ENCODE measurements at regions not wholly inside any gene's neighbourhood (a gene's known extent, or its start where the extent isn't known, plus 50 kb on each side); places are given as distances from the start of the nearest gene placed in this dataset.

DNA sequence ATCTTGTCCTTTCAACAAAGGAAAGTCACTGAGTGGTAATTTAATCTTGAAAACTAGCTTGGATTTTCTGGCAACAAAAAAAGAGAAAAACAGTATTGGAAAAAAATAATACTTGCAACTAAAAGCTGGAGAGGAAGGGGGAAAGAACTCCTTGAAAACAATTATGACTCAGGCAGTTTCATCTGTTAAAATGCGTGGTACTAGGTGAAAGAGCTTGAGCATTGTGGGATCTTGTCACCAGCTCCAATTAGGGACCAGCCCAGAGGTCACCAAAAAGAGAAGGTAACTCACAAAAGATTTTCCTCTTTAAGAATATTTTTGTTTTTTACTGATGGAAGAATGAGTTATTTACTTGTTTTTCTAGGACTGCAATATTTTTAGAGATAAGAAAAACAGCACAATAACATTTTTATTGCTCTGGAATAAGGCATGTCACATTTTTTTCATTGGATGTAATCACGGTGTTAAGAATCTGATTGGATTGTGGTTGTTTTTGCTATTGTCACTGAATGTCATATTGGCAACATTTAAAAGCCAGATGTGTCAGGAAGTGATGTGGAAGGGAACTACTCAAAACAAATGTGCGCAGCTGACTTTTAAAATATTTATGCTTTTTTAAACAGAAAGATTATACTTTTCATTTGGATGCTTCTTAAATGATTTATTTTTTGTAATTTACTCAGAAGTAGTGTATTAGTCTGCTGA, 78.5 kb upstream of the ADAMTS5 start:
- Histone ChIP-seq H3K36me3 (ENCODE audit: low read depth) (no peaks in the 10 kb centered on the region), H3K4me3 (no peak overlapping the region), H3K9me3 (no peaks in the 10 kb centered on the region), H3K4me1 (ENCODE audit: low read depth) (no peaks in the 10 kb centered on the region)
- ATAC-seq (no peak), DNase-seq (no peak)
- intact Hi-C loops (cut with DNase I, micrococcal nuclease), result no loop called here
- TF ChIP-seq, protein P1, sequence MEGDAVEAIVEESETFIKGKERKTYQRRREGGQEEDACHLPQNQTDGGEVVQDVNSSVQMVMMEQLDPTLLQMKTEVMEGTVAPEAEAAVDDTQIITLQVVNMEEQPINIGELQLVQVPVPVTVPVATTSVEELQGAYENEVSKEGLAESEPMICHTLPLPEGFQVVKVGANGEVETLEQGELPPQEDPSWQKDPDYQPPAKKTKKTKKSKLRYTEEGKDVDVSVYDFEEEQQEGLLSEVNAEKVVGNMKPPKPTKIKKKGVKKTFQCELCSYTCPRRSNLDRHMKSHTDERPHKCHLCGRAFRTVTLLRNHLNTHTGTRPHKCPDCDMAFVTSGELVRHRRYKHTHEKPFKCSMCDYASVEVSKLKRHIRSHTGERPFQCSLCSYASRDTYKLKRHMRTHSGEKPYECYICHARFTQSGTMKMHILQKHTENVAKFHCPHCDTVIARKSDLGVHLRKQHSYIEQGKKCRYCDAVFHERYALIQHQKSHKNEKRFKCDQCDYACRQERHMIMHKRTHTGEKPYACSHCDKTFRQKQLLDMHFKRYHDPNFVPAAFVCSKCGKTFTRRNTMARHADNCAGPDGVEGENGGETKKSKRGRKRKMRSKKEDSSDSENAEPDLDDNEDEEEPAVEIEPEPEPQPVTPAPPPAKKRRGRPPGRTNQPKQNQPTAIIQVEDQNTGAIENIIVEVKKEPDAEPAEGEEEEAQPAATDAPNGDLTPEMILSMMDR (IDR thresholded peaks at IDR 0.05), result no peak

- Histone ChIP-seq H3K9me3 (no peaks in the 10 kb centered on the region), H3K4me3 (no peak overlapping the region), H3K36me3 (ENCODE audit: low read depth) (no peaks in the 10 kb centered on the region), H3K4me1 (ENCODE audit: low read depth) (no peaks in the 10 kb centered on the region)
- no peak for ATAC-seq
- intact Hi-C loops (cut with DNase I, micrococcal nuclease), result no loop called here
- no peak for DNase-seq
- TF ChIP-seq, protein P1 (IDR thresholded peaks at IDR 0.05), result no peak
Observed at GRCh38 chr21:27043377-27043776, 76.5 kb upstream of the ADAMTS5 start.

- no peaks in the 10 kb centered on the region for H3K36me3 ChIP-seq (ENCODE audit: low read depth)
- TF ChIP-seq, protein P1 (IDR thresholded peaks at IDR 0.05), result no peak
- no peaks in the 10 kb centered on the region for H3K4me1 ChIP-seq (ENCODE audit: low read depth)
- no peak for ATAC-seq
- no peaks in the 10 kb centered on the region for H3K9me3 ChIP-seq
- intact Hi-C loops (cut with DNase I, micrococcal nuclease), result no loop called here
- H3K4me3 ChIP-seq, result no peak overlapping the region
- DNase-seq, result no peak
Observed at GRCh38 chr21:27040738-27041469, 74.0 kb upstream of the ADAMTS5 start.

DNA sequence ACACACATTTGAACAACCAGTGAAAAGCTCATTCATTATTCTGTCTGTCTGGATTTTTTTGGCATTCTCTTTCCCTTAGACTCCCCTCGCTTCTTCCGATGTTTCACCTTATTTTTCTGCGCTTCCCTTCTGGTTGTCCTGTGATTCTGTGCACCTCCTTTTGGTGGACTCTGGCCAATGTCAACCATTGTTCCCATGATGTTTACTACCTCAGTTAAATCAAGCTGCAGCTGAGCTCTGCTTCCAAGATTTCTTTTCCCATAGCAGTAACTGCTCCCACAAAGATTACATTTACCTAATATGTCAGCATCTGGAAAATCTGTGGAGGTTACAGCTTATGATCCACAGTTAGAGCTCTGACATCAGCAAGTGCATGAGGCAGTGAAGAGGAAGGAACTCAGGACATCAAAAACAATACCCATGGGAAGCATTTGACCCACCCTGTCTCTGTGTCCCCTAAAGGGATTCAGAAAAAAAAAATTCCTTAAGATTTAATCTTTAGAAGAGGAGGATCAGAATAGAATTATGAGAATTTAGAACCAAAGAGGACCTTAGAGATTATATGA, 69.9 kb upstream of the ADAMTS5 start:
- DNase-seq, result no peak
- ATAC-seq, result no peak
- Histone ChIP-seq H3K4me3 (no peak overlapping the region), H3K4me1 (ENCODE audit: low read depth) (no peaks in the 10 kb centered on the region), H3K36me3 (ENCODE audit: low read depth) (no peaks in the 10 kb centered on the region), H3K9me3 (no peaks in the 10 kb centered on the region)
- TF ChIP-seq, protein P1 (IDR thresholded peaks at IDR 0.05), result no peak
- intact Hi-C loops (cut with DNase I, micrococcal nuclease), result no loop called here

- DNase-seq, result no peak
- Histone ChIP-seq H3K4me3 (no peak overlapping the region), H3K4me1 (ENCODE audit: low read depth) (no peaks in the 10 kb centered on the region), H3K9me3 (no peaks in the 10 kb centered on the region), H3K36me3 (ENCODE audit: low read depth) (no peaks in the 10 kb centered on the region)
- intact Hi-C loops (cut with DNase I, micrococcal nuclease), result no loop called here
- no peak for ATAC-seq
- TF ChIP-seq, protein P1 (IDR thresholded peaks at IDR 0.05), result no peak
Observed at GRCh38 chr21:27035791-27036190, 68.9 kb upstream of the ADAMTS5 start.
